Keratinocyte (primary cell): ENCODE measurements at regions not wholly inside any gene's neighbourhood (a gene's known extent, or its start where the extent isn't known, plus 50 kb on each side); places are given as distances from the start of the nearest gene placed in this dataset.

Experiments
- CTCF ChIP-seq, 3 experiments: IDR thresholded peaks in 1 of 3; conservative IDR thresholded peaks in 1 of 3; optimal IDR thresholded peaks in 1 of 3; 2 replicates in 2 of 3; 3 replicates in 1 of 3; pipeline versions ENCODE3 to v1.5.1; 2011; ENCODE audit warnings: low read length in 3 of 3, mild to moderate bottlenecking in 3 of 3, moderate library complexity in 2 of 3, control low read depth in 1 of 3, inconsistent platforms in 1 of 3; ENCODE audit not compliant: insufficient read depth in 2 of 3; ENCODE audit errors: extremely low read depth in 1 of 3
- EZH2 ChIP-seq: IDR thresholded peaks from one replicate; pipeline ENCODE4 v1.6.1; 2012; ENCODE audit warnings: inconsistent platforms, mild to moderate bottlenecking, low read length, moderate library complexity

- TF ChIP-seq CTCF (optimal IDR thresholded peaks at IDR 0.05 in 1 of 3, IDR thresholded peaks at IDR 0.05 in 1 of 3, conservative IDR thresholded peaks at IDR 0.05 in 1 of 3; ENCODE audit: extremely low read depth in 1 of 3, insufficient read depth in 2 of 3, low read length in 3 of 3) (no peak), EZH2 (no peak)
These were observed 1026.7 kb upstream of the TENM3 start for GRCh38 chr4:181216501-181216900.
